HG03457 (cell line): ENCODE measurements at regions not wholly inside any gene's neighbourhood (a gene's known extent, or its start where the extent isn't known, plus 50 kb on each side); places are given as distances from the start of the nearest gene placed in this dataset.
"Not testable (repeated sequence)": the region's sequence is repeated elsewhere in the genome, so short reads cannot be mapped to it uniquely, and the experiment has no call there.

Source experiments
- ATAC-seq: cut with Tn5 transposase; IDR thresholded peaks from one replicate; pipeline ENCODE4 v1.9.1; 2021; ENCODE audit warnings: moderate number of reproducible peaks; ENCODE audit not compliant: unreplicated experiment

DNA sequence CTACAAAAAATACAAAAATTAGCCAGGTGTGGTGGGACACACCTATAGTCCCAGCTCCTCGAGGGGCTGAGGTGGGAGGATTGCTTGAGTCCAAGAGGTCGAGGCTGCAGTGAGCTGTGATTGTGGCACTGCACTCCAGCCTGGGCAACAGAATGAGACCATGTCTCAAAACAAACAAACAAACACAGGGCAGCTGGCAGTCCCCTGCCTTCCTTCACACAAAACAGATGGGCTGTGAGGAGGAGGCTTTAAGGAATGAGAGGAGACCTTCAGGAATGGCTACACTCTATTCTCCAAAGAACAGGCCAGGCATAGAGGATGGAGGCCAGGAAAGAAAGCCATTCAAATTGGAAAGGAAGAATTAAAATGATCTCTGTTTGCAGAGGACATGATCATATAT, 65.6 kb upstream of the MAML3 start:
- ATAC-seq: no peak

DNA sequence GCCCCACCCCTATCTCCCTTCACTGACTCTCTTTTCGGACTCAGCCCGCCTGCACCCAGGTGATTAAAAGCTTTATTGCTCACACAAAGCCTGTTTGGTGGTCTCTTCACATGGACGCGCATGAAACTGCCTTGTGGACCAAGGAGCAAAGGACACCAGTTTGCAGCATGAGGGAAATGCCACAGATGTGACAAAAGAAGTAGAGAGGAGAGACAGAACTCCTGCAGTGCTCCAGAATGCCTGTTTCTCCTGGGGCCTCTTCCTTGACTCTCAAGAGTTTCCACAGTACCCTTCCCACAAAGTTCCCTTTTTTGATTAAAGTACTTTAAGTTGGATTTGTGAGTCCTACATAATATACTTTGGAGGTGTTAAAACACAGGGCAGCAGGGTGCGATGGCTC, 65.1 kb upstream of the MAML3 start:
- ATAC-seq: not testable (repeated sequence)

DNA sequence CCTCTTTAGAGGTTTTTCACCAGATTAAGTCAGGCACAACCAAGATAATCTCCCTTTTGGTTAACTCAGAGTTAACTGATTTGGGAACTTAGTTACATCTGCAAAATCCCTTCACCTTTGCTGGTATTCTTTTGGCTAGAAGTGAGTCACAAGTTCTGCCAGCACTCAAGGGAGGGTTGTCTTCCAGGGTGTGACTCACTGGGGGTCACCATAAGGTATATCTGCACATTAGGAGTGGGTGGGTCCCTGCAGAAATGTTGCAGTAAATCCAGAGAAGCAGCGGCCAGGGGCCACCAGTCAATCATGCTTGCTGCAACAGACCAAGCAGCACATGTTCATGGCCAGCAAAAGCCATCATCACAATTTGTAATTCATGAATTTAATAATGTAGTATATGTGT, 59.8 kb upstream of the MAML3 start:
- no peak for ATAC-seq

- no peak for ATAC-seq
Measured at GRCh38 chr4:140213116-140213515, 59.1 kb upstream of the MAML3 start.

GRCh38 chr4:140212646-140213045, 58.7 kb upstream of the MAML3 start:
- ATAC-seq: no peak

DNA sequence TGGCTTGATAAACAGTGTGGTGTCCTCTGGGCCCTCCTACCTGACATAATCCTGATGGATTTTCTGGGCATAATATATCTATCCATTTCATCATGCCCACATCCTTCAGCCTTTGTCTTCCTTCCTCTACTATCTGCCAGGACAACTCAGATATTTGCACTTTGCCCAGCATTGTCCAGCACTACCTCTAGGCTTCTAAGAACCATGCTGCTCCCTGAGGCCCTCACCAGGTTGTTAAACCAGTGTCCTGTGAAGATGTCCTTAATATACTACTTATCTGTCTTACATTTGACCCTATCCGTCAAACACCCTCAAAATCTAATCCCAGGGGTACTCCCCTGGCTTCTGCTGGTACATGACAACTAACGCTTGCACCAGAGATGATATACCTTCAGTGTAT, 58.2 kb upstream of the MAML3 start:
- ATAC-seq: no peak

DNA sequence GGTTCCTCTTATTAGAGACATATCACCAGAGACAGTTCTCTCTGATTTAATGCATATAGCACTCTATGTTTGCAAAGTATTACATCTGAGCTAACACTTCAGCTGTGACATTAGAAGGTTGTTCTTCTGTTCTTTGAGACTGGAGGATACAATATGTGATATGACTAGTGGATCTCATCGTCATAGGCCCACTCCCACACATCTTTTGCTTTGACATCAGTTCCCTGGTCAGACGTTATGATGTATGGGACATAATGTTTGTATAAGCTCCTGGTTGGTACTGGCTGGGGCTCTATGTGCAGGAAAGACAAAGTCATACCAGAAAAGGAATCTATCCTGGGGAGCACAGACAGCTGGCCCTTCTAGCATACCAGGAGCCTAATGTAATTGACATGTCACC, 57.7 kb upstream of the MAML3 start:
- ATAC-seq: no peak

DNA sequence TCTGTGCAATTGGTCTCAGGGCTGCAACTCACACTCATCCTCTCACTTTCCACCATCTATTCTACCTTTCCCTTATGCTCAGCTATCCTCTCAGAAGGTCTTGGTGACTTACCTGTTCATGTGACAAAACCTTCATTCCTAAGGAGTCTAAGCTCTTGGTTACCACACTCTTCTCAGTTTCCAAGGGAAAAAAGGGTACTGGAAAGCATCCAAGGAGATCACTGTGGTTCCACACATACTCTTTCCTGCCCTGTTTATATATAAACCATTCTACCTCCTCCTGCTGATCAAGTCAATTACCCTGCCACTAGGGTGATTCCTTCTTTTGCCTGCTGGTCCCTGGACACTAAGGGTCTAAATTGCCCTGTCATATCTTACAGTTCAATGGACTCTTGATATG, 57.2 kb upstream of the MAML3 start:
- no peak for ATAC-seq

DNA sequence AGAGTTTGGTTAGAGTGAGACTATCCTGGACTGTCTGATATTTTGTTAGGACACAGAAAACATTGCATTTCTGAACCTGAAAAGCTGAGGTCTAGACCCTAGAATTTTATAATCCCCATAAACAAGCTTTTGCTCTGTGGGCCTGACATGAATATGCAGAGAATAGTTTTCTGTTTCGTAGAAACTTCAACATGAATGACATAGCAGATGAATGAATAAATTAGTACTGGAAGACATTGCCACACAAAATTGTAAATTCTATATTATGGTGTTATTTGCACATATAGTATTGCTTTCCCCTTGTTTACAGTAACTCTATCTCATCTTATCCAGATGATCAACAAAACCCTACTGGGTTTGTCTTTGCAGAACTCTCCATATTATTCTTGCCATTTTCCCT, 54.9 kb upstream of the MAML3 start:
- no peak for ATAC-seq
